NCI-H345 treated with DMSO at 0.1 percent for 48 hours (cell line): ENCODE measurements at regions not wholly inside any gene's neighbourhood (a gene's known extent, or its start where the extent isn't known, plus 50 kb on each side); places are given as distances from the start of the nearest gene placed in this dataset.
"Not testable (repeated sequence)": the region's sequence is repeated elsewhere in the genome, so short reads cannot be mapped to it uniquely, and the experiment has no call there.

ENCODE experiments used
- DNase-seq: peaks from one replicate; lab custom pipeline; 2025; ENCODE audit not compliant: unreplicated experiment; lab: John Stamatoyannopoulos, UW

GRCh38 chr22:22716136-22716665 lies 71.8 kb downstream of the GGTLC2 start:
- DNase-seq, result no peak

GRCh38 chr22:22717664-22718063 lies 73.2 kb downstream of the GGTLC2 start:
- DNase-seq, result no peak

- DNase-seq, result no peak
These were observed 75.8 kb downstream of the GGTLC2 start for GRCh38 chr22:22720201-22720723.

GRCh38 chr22:22720724-22721261 lies 76.4 kb downstream of the GGTLC2 start:
- no peak for DNase-seq

- no peak for DNase-seq
These were observed 77.4 kb downstream of the GGTLC2 start for GRCh38 chr22:22721681-22722354.

GRCh38 chr22:22728382-22728781 lies 84.0 kb downstream of the GGTLC2 start:
- no peak for DNase-seq

- no peak for DNase-seq
These were observed 86.4 kb downstream of the GGTLC2 start for GRCh38 chr22:22730655-22731373.

- DNase-seq, result no peak
These were observed 86.9 kb downstream of the GGTLC2 start for GRCh38 chr22:22731374-22731676.

GRCh38 chr22:22733006-22733405 lies 88.6 kb downstream of the GGTLC2 start:
- DNase-seq, result not testable (repeated sequence)

GRCh38 chr22:22733881-22734373 lies 89.5 kb downstream of the GGTLC2 start:
- DNase-seq, result no peak

GRCh38 chr22:22734395-22735272 lies 90.2 kb downstream of the GGTLC2 start:
- DNase-seq, result not testable (repeated sequence)

GRCh38 chr22:22735276-22735675 lies 90.9 kb downstream of the GGTLC2 start:
- not testable (repeated sequence) for DNase-seq

- DNase-seq, result no peak
These were observed 91.5 kb downstream of the GGTLC2 start for GRCh38 chr22:22735695-22736611.

- DNase-seq, result no peak
These were observed 93.2 kb downstream of the GGTLC2 start for GRCh38 chr22:22737590-22737989.

- DNase-seq, result no peak
These were observed 94.7 kb downstream of the GGTLC2 start for GRCh38 chr22:22738959-22739585.

GRCh38 chr22:22740560-22741276 lies 96.3 kb downstream of the GGTLC2 start:
- no peak for DNase-seq

- no peak for DNase-seq
These were observed 97.4 kb downstream of the GGTLC2 start for GRCh38 chr22:22741843-22742242.

- no peak for DNase-seq
These were observed 98.2 kb downstream of the GGTLC2 start for GRCh38 chr22:22742641-22743040.
